ENCODE measurements at regions not wholly inside any gene's neighbourhood (a gene's known extent, or its start where the extent isn't known, plus 50 kb on each side); places are given as distances from the start of the nearest gene placed in this dataset.

GRCh38 chr21:14602382-14602958 is 56.4 kb upstream of the SAMSN1 start:
- no peak for DNase-seq

- DNase-seq, result no peak
Observed at GRCh38 chr21:14600569-14601297, 54.6 kb upstream of the SAMSN1 start.

GRCh38 chr21:14598065-14598464 is 52.0 kb upstream of the SAMSN1 start:
- DNase-seq, result no peak

Measured in activated effector memory CD4-positive, alpha-beta T cell treated with anti-CD3 and anti-CD28 coated beads, Interleukin-2, amount 50 U/mL, for 16 hours (primary cell).